ENCODE measurements at regions not wholly inside any gene's neighbourhood (a gene's known extent, or its start where the extent isn't known, plus 50 kb on each side); places are given as distances from the start of the nearest gene placed in this dataset.

DNA sequence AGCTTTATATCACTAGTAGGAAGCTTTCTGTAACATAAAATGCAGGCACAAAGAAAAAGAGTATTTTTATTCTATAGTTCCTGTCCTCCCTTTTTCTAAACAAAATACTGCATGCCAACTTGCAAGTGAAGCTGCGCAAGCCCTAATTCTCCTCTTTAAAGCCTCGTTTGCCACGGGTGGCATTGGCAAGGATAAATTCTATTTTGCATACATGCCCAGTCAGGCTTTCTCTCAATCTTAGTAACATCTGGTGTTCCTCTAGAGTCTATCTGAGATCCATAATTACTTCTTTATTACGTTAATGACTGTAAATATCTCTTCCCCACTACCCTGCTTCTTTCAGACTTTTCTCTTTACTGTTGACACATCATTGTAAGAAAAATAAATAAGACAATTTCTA, 97.1 kb upstream of the DAAM1 start:
- H3K9me3 ChIP-seq (ENCODE audit: severe bottlenecking), result no peaks in the 10 kb centered on the region
- TF ChIP-seq, protein P1, sequence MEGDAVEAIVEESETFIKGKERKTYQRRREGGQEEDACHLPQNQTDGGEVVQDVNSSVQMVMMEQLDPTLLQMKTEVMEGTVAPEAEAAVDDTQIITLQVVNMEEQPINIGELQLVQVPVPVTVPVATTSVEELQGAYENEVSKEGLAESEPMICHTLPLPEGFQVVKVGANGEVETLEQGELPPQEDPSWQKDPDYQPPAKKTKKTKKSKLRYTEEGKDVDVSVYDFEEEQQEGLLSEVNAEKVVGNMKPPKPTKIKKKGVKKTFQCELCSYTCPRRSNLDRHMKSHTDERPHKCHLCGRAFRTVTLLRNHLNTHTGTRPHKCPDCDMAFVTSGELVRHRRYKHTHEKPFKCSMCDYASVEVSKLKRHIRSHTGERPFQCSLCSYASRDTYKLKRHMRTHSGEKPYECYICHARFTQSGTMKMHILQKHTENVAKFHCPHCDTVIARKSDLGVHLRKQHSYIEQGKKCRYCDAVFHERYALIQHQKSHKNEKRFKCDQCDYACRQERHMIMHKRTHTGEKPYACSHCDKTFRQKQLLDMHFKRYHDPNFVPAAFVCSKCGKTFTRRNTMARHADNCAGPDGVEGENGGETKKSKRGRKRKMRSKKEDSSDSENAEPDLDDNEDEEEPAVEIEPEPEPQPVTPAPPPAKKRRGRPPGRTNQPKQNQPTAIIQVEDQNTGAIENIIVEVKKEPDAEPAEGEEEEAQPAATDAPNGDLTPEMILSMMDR (IDR thresholded peaks at IDR 0.05; ENCODE audit: poor library complexity, severe bottlenecking), result no peak
- no peaks in the 10 kb centered on the region for H3K27me3 ChIP-seq (ENCODE audit: insufficient read depth, poor library complexity, severe bottlenecking)
- no peak for ATAC-seq (ENCODE audit: low read depth)
- no peaks in the 10 kb centered on the region for H3K4me1 ChIP-seq (ENCODE audit: insufficient read depth, poor library complexity, severe bottlenecking)
- DNase-seq (ENCODE audit: low spot score), result no peak
- no peak overlapping the region for H3K4me3 ChIP-seq (ENCODE audit: severe bottlenecking)
- no peaks in the 10 kb centered on the region for H3K36me3 ChIP-seq (ENCODE audit: low read depth)
- H3K27ac ChIP-seq (ENCODE audit: poor library complexity, severe bottlenecking), result no peak overlapping the region

DNA sequence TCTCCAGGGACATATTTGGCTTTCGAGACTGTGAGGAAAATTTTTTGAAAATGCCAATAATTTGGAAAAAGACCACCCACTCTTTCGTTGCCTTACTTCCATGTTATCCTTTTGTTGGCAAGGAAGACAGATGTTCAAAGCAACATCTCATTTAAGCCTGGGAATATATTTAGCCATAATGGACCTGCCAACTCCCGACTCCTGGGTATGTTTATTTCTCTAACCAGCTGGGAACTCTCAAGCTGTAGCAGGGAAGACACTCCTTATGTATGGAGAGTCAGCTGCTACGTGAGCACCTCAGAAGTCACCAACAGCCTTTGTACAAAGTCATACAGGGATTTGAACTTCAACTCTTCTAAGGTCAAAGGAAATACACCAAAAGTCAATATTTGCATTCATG, 96.5 kb upstream of the DAAM1 start:
- no peak overlapping the region for H3K27ac ChIP-seq (ENCODE audit: poor library complexity, severe bottlenecking)
- no peaks in the 10 kb centered on the region for H3K27me3 ChIP-seq (ENCODE audit: insufficient read depth, poor library complexity, severe bottlenecking)
- H3K9me3 ChIP-seq (ENCODE audit: severe bottlenecking), result no peaks in the 10 kb centered on the region
- DNase-seq (ENCODE audit: low spot score) (no peak), ATAC-seq (ENCODE audit: low read depth) (no peak)
- TF ChIP-seq, protein P1 (IDR thresholded peaks at IDR 0.05; ENCODE audit: poor library complexity, severe bottlenecking), result no peak
- no peaks in the 10 kb centered on the region for H3K4me1 ChIP-seq (ENCODE audit: insufficient read depth, poor library complexity, severe bottlenecking)
- H3K4me3 ChIP-seq (ENCODE audit: severe bottlenecking), result no peak overlapping the region
- H3K36me3 ChIP-seq (ENCODE audit: low read depth), result no peaks in the 10 kb centered on the region

DNA sequence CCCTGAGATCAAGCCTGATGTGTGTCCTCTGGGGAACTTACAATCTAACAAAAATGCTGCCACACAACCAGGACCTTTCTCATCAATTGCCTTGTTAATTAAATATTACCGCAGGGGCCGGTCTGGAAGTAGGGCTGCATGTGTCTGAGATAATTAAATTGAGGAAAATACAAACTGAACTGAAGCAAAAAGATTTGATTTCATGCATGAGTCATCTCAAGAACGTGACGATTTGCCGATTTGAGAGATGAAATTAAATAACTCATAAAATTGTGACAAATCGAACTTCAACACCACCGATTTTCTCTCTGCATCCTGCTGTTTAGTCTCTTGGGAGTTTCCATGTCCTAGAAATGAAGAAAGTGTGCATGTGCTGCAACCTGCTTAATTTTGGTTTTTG, 94.6 kb upstream of the DAAM1 start:
- TF ChIP-seq, protein P1 (IDR thresholded peaks at IDR 0.05; ENCODE audit: poor library complexity, severe bottlenecking), result no peak
- H3K4me3 ChIP-seq (ENCODE audit: severe bottlenecking), result no peak overlapping the region
- DNase-seq (ENCODE audit: low spot score), result no peak
- H3K27me3 ChIP-seq (ENCODE audit: insufficient read depth, poor library complexity, severe bottlenecking), result no peaks in the 10 kb centered on the region
- no peaks in the 10 kb centered on the region for H3K36me3 ChIP-seq (ENCODE audit: low read depth)
- ATAC-seq (ENCODE audit: low read depth), result no peak
- no peaks in the 10 kb centered on the region for H3K9me3 ChIP-seq (ENCODE audit: severe bottlenecking)
- no peak overlapping the region for H3K27ac ChIP-seq (ENCODE audit: poor library complexity, severe bottlenecking)
- H3K4me1 ChIP-seq (ENCODE audit: insufficient read depth, poor library complexity, severe bottlenecking), result peaks cover 9% of the 10 kb centered on the region

DNA sequence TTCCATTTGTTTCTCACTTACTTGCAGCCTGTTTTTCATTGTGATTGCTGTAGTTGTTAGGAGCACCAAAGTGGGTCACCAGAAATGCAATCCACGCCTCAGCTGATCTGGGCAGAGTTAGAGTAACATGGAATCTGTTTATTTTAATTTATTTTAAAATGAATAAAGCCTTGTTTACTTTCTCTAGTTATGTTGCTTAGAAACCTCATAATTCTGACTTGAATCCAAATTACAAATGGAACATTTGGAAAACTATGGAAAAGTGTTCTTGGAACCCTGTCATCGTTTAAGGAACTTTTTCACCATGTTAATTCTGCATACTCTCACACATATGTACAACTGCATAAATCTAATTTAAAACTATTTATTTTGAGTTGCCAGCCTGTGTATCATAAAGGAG, 92.2 kb upstream of the DAAM1 start:
- no peak for DNase-seq (ENCODE audit: low spot score)
- H3K36me3 ChIP-seq (ENCODE audit: low read depth), result no peaks in the 10 kb centered on the region
- H3K27ac ChIP-seq (ENCODE audit: poor library complexity, severe bottlenecking), result no peak overlapping the region
- H3K4me3 ChIP-seq (ENCODE audit: severe bottlenecking), result no peak overlapping the region
- H3K9me3 ChIP-seq (ENCODE audit: severe bottlenecking), result no peaks in the 10 kb centered on the region
- ATAC-seq (ENCODE audit: low read depth), result no peak
- H3K27me3 ChIP-seq (ENCODE audit: insufficient read depth, poor library complexity, severe bottlenecking), result no peaks in the 10 kb centered on the region
- TF ChIP-seq, protein P1 (IDR thresholded peaks at IDR 0.05; ENCODE audit: poor library complexity, severe bottlenecking), result no peak
- peaks cover 9% of the 10 kb centered on the region for H3K4me1 ChIP-seq (ENCODE audit: insufficient read depth, poor library complexity, severe bottlenecking)

DNA sequence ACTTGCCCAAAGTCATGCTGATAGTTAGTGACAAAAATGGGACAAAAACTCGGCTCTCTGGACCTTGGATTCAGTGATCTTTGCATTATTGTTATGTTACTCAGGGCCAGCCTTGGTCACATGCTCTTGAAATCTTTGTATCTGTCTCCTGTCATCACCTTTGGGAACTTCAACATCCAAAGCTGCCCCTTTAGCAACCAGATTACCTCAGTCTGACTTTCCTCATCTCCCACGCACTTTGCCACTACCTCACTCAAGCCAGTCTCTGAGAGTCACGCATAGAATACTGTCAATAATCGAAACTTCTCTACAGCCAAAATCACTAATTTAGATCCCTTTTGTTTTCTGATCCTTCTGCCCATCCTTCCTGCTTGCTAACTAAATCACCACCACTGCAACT, 90.8 kb upstream of the DAAM1 start:
- TF ChIP-seq, protein P1 (IDR thresholded peaks at IDR 0.05; ENCODE audit: poor library complexity, severe bottlenecking), result no peak
- DNase-seq (ENCODE audit: low spot score), result no peak
- no peak for ATAC-seq (ENCODE audit: low read depth)
- no peak overlapping the region for H3K4me3 ChIP-seq (ENCODE audit: severe bottlenecking)
- peaks cover 9% of the 10 kb centered on the region for H3K4me1 ChIP-seq (ENCODE audit: insufficient read depth, poor library complexity, severe bottlenecking)
- H3K27ac ChIP-seq (ENCODE audit: poor library complexity, severe bottlenecking), result peak overlapping the region; percentile 48
- no peaks in the 10 kb centered on the region for H3K27me3 ChIP-seq (ENCODE audit: insufficient read depth, poor library complexity, severe bottlenecking)
- H3K9me3 ChIP-seq (ENCODE audit: severe bottlenecking), result no peaks in the 10 kb centered on the region
- H3K36me3 ChIP-seq (ENCODE audit: low read depth), result no peaks in the 10 kb centered on the region

Data from RWPE2 (cell line).